ENCODE measurements at regions not wholly inside any gene's neighbourhood (a gene's known extent, or its start where the extent isn't known, plus 50 kb on each side); places are given as distances from the start of the nearest gene placed in this dataset.

DNA sequence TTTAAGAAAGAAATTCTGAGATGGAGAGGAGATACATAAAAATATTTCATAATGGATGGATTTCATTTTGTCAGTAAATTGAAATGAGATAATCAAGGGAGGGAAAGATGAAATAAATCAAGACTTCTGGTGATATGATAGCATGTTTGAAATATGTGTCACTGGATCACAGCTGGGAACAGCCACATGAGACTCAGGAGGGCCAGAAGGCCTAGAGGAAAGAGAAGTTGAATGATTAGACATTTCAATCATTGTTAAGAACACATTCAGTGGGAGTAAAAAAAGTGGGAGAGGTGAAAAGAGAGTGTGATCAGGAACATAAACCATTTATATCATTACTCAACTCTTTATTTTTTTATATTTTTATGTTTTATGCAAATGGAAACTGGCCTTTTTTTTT lies 933.4 kb downstream of the KCNJ2 start:
- TF ChIP-seq STAT1 (IDR thresholded peaks at IDR 0.05; ENCODE audit: unreplicated experiment) (no peak), ETS1 (IDR thresholded peaks at IDR 0.05) (no peak), NANOG (IDR thresholded peaks at IDR 0.05; ENCODE audit: borderline replicate concordance) (no peak), JUNB (IDR thresholded peaks at IDR 0.05; ENCODE audit: unreplicated experiment) (no peak)
- TF ChIP-seq, protein P1, sequence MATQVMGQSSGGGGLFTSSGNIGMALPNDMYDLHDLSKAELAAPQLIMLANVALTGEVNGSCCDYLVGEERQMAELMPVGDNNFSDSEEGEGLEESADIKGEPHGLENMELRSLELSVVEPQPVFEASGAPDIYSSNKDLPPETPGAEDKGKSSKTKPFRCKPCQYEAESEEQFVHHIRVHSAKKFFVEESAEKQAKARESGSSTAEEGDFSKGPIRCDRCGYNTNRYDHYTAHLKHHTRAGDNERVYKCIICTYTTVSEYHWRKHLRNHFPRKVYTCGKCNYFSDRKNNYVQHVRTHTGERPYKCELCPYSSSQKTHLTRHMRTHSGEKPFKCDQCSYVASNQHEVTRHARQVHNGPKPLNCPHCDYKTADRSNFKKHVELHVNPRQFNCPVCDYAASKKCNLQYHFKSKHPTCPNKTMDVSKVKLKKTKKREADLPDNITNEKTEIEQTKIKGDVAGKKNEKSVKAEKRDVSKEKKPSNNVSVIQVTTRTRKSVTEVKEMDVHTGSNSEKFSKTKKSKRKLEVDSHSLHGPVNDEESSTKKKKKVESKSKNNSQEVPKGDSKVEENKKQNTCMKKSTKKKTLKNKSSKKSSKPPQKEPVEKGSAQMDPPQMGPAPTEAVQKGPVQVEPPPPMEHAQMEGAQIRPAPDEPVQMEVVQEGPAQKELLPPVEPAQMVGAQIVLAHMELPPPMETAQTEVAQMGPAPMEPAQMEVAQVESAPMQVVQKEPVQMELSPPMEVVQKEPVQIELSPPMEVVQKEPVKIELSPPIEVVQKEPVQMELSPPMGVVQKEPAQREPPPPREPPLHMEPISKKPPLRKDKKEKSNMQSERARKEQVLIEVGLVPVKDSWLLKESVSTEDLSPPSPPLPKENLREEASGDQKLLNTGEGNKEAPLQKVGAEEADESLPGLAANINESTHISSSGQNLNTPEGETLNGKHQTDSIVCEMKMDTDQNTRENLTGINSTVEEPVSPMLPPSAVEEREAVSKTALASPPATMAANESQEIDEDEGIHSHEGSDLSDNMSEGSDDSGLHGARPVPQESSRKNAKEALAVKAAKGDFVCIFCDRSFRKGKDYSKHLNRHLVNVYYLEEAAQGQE (IDR thresholded peaks at IDR 0.05; ENCODE audit: unreplicated experiment): no peak
- H3K27me3 ChIP-seq (ENCODE audit: insufficient read depth): no peaks in the 10 kb centered on the region
- Mint-ChIP-seq H3K9me3 (no peaks in the 10 kb centered on the region), H3K36me3 (ENCODE audit: low read depth) (no peaks in the 10 kb centered on the region), H3K27ac (no peak overlapping the region), H3K27me3 (ENCODE audit: insufficient read depth, low read depth, poor library complexity) (peaks cover 2% of the 10 kb centered on the region), H3K4me3 (no peak overlapping the region), H3K4me1 (peaks cover 14% of the 10 kb centered on the region; the same call in 2 of the 3 replicates)
- H3K9me2 ChIP-seq (ENCODE audit: insufficient read depth): no peaks in the 10 kb centered on the region; the same call in 1 of the 2 replicates
- H3F3A ChIP-seq (replicated peaks; ENCODE audit: low read depth): no peaks in the 10 kb centered on the region
- DNase-seq (ENCODE audit: low spot score) (no peak), ATAC-seq (no peak)
- no peak overlapping the region for H3K4me3 ChIP-seq
- H4K20me1 ChIP-seq (replicated peaks; ENCODE audit: insufficient read depth): no peaks in the 10 kb centered on the region
- H3K4me1 ChIP-seq (ENCODE audit: insufficient read depth): peaks cover 4% of the 10 kb centered on the region; the same call in 1 of the 2 replicates
- H2AFZ ChIP-seq: no peak overlapping the region
- H3K27ac ChIP-seq (ENCODE audit: low read depth): no peak overlapping the region
- no peaks in the 10 kb centered on the region for H3K36me3 ChIP-seq (ENCODE audit: insufficient read depth)
- no peak overlapping the region for H3K4me2 ChIP-seq
- H3K79me2 ChIP-seq (replicated peaks; ENCODE audit: insufficient read depth): no peaks in the 10 kb centered on the region

DNA sequence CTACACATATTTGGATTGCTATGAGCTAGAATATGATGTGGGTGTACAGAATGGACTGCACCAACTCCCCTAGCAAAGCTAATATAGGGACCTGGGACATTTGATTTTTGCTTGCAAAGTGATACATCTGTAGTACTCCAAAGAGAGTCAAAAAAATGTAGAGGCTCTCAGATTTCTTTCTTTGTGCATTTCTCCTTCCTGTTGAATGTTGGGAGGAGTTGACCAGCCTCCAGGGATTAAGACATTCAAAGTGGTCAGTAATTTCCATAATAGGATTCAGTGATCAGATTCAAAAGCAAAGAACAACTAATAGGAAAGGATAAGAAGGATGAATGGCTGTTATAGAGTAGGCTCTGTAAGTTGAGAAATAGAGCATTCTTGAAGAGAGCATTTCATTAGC lies 934.9 kb downstream of the KCNJ2 start:
- no peak overlapping the region for H3K4me3 Mint-ChIP-seq
- peak overlapping the region; percentile 11; the same call in 1 of the 2 replicates for H3K4me2 ChIP-seq
- no peak overlapping the region for H2AFZ ChIP-seq
- H3K36me3 Mint-ChIP-seq (ENCODE audit: low read depth): no peaks in the 10 kb centered on the region
- H3K9me2 ChIP-seq (ENCODE audit: insufficient read depth): no peaks in the 10 kb centered on the region; the same call in 1 of the 2 replicates
- H3K36me3 ChIP-seq (ENCODE audit: insufficient read depth): no peaks in the 10 kb centered on the region
- H3K4me3 ChIP-seq: no peak overlapping the region
- H3K27me3 Mint-ChIP-seq (ENCODE audit: insufficient read depth, low read depth, poor library complexity): peaks cover 2% of the 10 kb centered on the region
- DNase-seq (ENCODE audit: low spot score) (no peak), ATAC-seq (no peak)
- no peaks in the 10 kb centered on the region for H3K27me3 ChIP-seq (ENCODE audit: insufficient read depth)
- peaks cover 4% of the 10 kb centered on the region; the same call in 1 of the 2 replicates for H3K4me1 ChIP-seq (ENCODE audit: insufficient read depth)
- H3K79me2 ChIP-seq (replicated peaks; ENCODE audit: insufficient read depth): no peaks in the 10 kb centered on the region
- H4K20me1 ChIP-seq (replicated peaks; ENCODE audit: insufficient read depth): no peaks in the 10 kb centered on the region
- peaks cover 11% of the 10 kb centered on the region; the same call in 2 of the 3 replicates for H3K4me1 Mint-ChIP-seq
- no peaks in the 10 kb centered on the region for H3K9me3 Mint-ChIP-seq
- H3K27ac Mint-ChIP-seq: no peak overlapping the region
- H3F3A ChIP-seq (replicated peaks; ENCODE audit: low read depth): no peaks in the 10 kb centered on the region
- no peak overlapping the region for H3K27ac ChIP-seq (ENCODE audit: low read depth)
- TF ChIP-seq ETS1 (IDR thresholded peaks at IDR 0.05) (no peak), POLR2AphosphoS5 (IDR thresholded peaks at IDR 0.05; ENCODE audit: low read depth) (no peak), EZH2 (IDR thresholded peaks at IDR 0.05; ENCODE audit: low read depth, unreplicated experiment) (no peak), CREB1 (CRISPR knock-in tag; IDR thresholded peaks at IDR 0.05; ENCODE audit: low read depth) (no peak), STAT1 (IDR thresholded peaks at IDR 0.05; ENCODE audit: unreplicated experiment) (no peak)
- TF ChIP-seq, protein P1 (IDR thresholded peaks at IDR 0.05; ENCODE audit: unreplicated experiment): no peak

Measured in GM23338 (cell line).